AG10803 (cell line): ENCODE measurements at regions not wholly inside any gene's neighbourhood (a gene's known extent, or its start where the extent isn't known, plus 50 kb on each side); places are given as distances from the start of the nearest gene placed in this dataset.

Source experiments
- DNase-seq: peaks from one replicate; pipeline ENCODE4 v3.0.0; 2010; ENCODE audit warnings: low read depth
- H3K4me3 ChIP-seq: 2 replicates; pipeline ENCODE4 v1.5.1; 2011; ENCODE audit warnings: mild to moderate bottlenecking, low read length, control low read depth
- TF ChIP-seq, protein P1 (sequence below): conservative IDR thresholded peaks from 2 replicates; pipeline ENCODE4 v1.5.1; 2011; ENCODE audit warnings: mild to moderate bottlenecking, low read length, control low read depth, inconsistent platforms

DNA sequence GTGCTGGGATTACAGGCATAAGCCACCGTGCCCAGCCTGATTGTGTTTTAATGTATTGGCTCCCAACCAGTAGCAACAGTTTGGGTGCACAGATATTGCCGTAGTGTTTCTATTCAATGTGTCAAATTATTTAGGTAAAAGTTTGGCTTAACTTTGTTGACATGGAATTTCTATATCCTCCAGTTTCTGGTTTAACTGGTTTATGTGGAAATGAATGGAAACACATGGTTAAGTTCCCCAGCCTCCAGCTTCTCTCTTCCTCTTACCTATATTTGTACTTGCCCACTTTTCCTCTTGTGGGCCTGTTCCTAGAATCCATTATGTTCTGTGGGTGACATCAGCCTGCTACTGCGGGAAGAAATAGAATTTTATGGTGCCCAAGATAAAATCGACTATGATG is 53.9 kb upstream of the ESR1 start:
- no peak for DNase-seq
- TF ChIP-seq, protein P1, sequence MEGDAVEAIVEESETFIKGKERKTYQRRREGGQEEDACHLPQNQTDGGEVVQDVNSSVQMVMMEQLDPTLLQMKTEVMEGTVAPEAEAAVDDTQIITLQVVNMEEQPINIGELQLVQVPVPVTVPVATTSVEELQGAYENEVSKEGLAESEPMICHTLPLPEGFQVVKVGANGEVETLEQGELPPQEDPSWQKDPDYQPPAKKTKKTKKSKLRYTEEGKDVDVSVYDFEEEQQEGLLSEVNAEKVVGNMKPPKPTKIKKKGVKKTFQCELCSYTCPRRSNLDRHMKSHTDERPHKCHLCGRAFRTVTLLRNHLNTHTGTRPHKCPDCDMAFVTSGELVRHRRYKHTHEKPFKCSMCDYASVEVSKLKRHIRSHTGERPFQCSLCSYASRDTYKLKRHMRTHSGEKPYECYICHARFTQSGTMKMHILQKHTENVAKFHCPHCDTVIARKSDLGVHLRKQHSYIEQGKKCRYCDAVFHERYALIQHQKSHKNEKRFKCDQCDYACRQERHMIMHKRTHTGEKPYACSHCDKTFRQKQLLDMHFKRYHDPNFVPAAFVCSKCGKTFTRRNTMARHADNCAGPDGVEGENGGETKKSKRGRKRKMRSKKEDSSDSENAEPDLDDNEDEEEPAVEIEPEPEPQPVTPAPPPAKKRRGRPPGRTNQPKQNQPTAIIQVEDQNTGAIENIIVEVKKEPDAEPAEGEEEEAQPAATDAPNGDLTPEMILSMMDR, result no peak
- H3K4me3 ChIP-seq, result no peak overlapping the region

- TF ChIP-seq, protein P1, result no peak
- no peak overlapping the region for H3K4me3 ChIP-seq
- no peak for DNase-seq
These were observed 50.0 kb upstream of the ESR1 start for GRCh38 chr6:151757506-151757955.
